Thyroid gland (tissue), 4 donors: ENCODE measurements at regions not wholly inside any gene's neighbourhood (a gene's known extent, or its start where the extent isn't known, plus 50 kb on each side); places are given as distances from the start of the nearest gene placed in this dataset.

Experiments
- CTCF ChIP-seq, 6 experiments: fragments of 200-600 bp in 3 of 6; fragments of 450-650 bp in 3 of 6; sonication (generic) in 3 of 6; IDR thresholded peaks; one replicate each; pipeline ENCODE4 v1.5.1; 2016 to 2019; ENCODE audit warnings: antibody characterized with exemption in 6 of 6, mild to moderate bottlenecking in 2 of 6, inconsistent platforms in 1 of 6, moderate library complexity in 1 of 6
- POLR2A ChIP-seq, 2 donors: fragments of 450-650 bp; IDR thresholded peaks; one replicate each; pipeline ENCODE4 v1.6.1; 2017; ENCODE audit warnings: antibody characterized with exemption in 2 of 2, mild to moderate bottlenecking in 2 of 2, moderate library complexity in 1 of 2

DNA sequence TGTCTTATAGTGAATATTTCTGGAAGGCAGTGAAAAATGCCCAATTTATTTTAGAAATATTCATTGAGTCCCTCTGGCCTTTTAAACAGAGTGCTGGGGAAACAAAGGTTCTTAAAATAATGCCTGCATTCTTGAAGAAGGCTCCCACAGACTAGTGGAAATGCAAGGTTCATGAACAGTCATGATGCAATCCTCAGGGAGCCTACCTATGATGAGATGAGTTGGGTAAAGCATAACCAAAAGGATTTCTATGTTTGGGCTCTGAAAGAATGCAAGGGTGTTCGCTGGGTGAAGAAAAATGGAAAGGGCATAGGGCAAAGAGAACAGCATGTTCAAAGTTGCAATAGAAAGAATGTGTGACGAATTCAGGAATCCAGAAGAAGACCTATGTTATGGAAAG lies 214.5 kb upstream of the MAF start:
- TF ChIP-seq POLR2A (IDR thresholded peaks at IDR 0.05) (no peak), CTCF (IDR thresholded peaks at IDR 0.05) (no peak)
